NCI-H2227 (cell line): ENCODE measurements at regions not wholly inside any gene's neighbourhood (a gene's known extent, or its start where the extent isn't known, plus 50 kb on each side); places are given as distances from the start of the nearest gene placed in this dataset.

ENCODE experiments used
- DNase-seq: peaks from one replicate; lab custom pipeline; 2025; ENCODE audit not compliant: unreplicated experiment; lab: John Stamatoyannopoulos, UW

DNA sequence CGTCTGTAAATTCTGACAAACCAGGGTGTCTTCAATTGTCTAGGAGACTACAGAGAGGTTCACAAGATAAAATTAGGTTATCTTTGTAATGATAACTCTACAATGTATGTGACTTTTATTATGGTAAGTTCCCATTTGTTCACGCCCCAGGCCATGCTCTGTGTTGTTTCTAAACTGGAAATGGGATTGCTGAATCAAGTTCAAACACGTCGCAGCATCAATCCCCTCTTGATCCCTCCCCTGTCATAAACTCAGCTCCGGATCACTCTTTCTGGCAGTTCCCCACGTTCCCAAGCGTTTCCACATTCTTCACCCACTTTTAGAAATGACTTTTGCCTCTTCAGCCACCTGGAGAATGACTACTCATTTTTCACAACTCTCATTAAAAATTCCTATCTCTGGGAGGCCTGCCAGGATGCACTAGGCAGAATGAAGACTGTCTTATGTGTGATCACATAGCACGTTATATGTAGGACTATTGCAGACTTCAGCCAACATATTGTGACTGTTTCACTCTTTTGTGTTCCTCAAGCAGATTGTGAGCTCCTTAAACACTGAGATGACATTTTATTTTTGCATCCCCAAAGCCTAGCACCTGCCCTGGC is 1124.2 kb upstream of the WWC1 start:
- no peak for DNase-seq

DNA sequence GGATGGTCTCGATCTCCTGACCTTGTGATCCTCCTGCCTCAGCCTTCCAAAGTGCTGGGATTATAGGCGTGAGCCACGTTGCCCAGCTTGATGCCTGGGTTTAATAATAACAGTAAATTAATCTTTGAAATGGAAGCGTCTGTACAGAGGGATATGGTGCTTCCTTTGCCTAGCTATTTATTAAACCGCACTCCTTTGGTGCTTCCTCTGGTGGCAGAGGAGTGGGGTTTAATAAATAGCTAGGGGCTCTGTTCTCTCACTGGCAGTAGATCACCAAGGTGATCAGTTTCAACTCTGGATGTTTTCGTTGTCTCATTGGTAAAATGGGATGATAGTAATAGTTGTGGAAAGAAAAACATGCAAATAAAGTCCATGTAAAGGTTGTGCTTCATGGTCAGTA is 1122.5 kb upstream of the WWC1 start:
- no peak for DNase-seq

DNA sequence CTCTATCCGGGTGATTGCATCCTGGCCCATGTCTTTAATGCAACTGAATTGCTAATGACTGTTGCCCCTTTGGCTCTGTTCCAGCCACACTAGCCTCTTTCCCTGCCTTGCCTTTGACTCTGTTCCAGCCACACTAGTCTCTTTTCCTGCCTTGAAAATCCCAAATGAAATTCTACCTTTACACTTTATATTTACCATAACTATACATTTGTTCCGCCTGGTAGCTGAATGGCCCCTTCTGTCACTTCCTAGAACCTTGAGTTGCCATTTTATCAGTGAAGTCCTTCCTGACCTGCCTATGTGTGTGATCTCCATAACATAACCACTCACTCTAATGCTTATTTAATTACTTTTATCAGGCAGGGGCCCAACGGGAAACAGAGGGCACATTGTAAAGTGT is 1120.4 kb upstream of the WWC1 start:
- no peak for DNase-seq

DNA sequence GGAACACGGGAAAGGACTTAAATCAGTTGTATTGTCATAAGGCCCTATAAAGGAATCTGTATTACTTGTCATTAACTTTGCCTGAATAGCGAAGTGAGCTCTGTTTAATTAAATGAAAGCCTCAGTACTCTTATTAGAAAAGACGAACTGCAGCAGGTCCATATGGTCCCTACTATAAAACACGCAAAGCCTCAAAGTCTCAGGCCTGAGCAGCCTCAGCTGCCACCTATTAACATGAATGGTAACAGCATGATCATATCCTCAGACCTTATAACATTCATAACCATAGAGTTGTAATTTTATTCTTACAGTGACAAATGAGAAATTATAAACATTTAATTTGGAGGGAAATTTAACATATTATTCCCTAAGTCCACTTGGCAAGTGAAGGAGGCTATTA is 1113.7 kb upstream of the WWC1 start:
- no peak for DNase-seq

DNA sequence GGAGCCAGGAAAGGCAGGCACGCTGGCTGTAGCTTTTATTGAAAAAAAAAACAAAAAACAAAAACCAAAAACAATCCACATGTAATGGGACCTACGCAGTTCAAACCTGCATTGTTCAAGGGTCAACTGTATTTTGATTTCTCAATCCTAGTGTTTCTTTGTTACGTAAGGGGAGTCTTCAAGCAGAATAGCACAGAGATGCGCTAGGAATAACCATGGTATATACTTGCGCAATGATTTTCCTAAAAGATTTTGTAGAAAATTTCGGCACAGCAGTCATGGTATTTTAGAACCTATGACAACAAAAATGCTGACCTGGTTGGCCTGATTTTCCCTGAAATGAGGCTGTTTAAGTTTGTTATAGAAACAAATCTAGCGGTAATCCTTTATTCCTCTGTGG is 1110.5 kb upstream of the WWC1 start:
- DNase-seq = no peak

DNA sequence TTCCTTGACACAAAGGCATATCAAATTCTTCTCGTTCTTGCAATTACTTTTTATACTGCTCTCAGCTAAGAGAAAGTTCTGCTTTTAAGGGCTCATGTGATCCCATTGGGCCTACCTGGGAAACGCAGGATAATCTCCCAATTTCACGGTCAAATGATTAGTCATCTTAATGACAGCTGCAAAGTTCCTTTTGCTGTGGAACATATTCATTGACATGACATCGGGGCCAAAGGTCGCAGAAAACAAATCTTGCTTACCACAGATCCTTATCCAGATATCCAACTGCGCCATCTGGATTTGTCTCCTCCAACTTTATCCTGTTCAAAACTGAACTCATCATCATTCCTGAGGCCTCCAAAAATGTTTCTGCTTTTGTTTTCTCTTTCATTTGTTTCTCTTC is 1085.6 kb upstream of the WWC1 start:
- DNase-seq = no peak

DNA sequence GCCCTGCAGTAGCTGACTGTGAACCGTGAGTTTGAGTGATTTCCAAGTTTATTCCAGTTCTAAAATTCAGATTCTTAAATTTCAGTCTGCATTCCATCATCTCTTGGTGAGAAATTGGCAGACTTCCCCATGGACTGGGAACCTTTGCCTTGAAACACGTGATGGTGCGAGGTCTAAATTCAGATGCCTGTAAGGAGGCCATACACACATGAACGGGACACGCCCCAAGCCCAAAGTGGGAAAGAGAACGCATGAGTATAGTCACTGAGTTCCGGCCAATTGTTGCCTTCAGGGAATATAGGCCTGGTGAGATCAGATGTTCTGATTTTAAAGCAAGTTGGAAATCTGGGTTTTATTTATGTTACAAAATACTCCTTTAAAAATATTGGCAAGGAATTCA is 1084.4 kb upstream of the WWC1 start:
- no peak for DNase-seq

DNA sequence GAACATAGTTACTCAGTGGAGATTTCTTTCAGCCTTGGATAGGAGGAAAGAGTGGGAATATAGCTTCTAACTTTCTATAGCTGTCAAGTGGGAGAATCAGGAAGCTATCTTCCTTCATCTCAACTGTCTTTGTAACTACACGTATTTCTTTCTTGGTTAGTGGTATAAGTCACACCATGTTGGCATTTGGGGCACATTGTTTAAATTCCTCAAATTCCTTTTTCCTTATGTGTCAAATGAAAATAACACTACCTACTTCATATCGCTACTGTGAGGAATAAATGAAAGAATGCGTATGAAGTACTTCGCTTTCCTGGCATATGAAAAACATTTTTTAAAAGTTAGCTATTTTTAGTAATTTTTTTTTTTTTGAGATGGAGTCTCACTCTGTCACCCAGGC is 1082.5 kb upstream of the WWC1 start:
- DNase-seq = no peak

DNA sequence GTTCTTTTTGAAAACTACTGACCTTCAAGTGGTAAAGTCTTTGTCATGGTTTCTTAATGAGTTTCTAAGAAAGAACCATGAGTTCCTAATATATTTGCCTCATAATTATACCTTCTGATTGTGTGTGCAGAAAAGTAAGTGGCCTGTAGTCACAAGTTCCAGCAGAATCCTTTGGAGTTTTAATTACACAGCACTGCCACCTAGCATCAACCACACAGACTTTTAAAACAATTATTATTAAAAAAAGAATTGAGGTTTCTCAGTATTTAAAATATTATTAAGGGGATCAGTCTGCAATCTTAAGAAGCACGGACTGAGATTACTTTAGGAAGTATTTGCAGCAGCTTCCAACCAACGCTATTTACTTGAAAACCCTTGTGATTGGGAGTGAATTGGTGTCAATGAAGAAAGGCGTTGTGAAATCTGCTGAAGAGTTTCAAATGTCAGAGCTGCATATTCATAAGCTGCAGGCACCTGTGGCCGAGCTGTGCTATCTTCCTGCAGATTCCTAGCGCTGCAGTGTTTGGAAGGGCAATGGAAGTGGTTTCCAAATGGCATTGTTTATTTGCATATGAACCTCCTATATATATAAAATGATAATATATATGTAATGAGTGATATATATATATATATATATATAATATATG is 1074.2 kb upstream of the WWC1 start:
- no peak for DNase-seq

DNA sequence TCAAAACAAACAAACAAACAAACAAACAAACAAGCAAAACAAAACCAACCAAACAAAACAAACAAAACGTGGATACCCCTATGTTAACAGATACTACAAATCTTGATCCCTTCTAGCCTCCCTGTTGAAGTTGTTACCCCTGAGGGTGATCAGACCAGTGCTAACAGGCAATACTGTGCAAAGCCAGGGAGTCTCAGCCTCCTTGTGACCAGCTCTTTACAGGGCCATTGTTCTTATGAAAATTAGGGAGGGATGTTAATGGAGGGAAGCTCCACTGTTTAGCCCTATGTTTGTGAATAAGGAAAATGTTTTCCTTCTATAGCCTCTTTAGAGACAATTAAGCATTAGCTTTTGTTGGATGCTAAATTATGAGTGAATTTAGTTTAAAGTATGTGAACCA is 1072.1 kb upstream of the WWC1 start:
- DNase-seq = no peak

DNA sequence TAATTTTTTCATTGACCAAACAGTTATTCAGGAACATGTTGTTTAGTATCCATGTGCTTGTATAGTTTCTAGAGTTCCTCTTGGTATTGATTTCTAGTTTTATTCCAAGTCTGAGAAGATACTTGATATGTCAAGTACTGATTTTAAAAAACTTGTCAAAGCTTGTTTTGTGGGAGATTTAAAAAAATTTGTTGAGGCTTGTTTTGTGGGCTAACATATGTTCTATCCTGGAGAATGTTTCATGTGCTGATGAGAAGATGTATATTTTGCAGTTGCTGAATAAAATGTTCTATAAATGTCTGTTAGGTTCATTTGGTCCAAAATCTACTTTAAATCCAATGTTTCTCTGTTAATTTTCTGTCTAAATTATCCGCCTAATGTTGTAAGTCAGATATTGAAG is 1065.1 kb upstream of the WWC1 start:
- no peak for DNase-seq

DNA sequence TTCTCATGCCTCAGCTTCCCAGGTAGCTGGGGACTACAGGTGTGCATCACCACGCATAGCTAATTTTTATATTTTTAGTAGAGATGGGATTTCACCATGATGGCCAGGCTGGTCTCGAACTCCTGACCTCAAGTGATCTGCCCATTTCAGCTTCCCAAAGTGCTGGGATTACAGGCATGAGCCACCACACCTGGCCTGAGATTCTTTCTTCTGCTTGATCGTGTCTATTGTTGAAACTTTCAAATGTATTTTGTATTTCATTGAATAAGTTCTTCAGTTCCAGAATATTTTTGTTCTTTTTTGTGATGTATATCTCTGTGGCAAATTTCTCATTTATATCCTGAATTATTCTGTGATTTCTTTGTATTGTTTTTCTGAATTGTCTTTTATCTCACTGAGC is 1063.3 kb upstream of the WWC1 start:
- no peak for DNase-seq

DNA sequence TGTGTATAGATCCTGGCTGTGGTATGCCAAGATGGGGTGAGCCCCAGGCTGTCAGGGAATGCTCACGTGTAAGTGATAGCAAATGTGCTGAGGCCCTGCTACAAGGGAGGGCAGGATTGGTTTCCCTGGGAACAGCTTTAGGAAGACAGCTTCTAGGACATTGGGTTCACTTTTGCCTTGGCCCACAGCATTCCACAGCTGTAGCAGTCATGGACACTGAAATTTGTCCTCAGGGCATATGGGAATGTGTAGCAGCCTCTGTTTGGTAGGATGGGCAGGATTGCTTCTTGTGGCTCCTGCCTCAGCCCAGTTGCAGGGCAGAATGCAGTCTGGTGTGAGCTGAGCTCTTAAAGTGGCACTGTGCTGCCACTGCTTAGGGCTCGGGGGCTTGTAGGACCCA is 1061.7 kb upstream of the WWC1 start:
- no peak for DNase-seq

DNA sequence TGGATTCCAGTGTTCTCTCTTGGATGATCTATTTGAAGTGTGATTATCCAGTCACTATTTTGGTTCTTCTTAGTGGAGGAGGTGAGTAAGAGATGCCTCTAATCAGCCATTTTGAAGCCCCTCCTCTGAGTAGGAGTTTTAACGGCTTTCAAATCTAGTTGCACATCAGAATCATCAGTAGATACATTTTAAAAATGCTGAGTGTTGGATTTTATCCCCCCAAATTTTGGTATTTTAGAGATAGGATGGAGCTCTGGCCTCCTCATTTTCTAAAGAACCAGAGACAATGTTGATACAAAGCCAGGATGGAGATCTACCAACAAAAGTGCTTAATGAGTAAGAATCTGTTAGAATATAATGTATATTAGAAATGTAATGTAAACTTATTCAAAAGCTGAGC is 1061.0 kb upstream of the WWC1 start:
- no peak for DNase-seq

DNA sequence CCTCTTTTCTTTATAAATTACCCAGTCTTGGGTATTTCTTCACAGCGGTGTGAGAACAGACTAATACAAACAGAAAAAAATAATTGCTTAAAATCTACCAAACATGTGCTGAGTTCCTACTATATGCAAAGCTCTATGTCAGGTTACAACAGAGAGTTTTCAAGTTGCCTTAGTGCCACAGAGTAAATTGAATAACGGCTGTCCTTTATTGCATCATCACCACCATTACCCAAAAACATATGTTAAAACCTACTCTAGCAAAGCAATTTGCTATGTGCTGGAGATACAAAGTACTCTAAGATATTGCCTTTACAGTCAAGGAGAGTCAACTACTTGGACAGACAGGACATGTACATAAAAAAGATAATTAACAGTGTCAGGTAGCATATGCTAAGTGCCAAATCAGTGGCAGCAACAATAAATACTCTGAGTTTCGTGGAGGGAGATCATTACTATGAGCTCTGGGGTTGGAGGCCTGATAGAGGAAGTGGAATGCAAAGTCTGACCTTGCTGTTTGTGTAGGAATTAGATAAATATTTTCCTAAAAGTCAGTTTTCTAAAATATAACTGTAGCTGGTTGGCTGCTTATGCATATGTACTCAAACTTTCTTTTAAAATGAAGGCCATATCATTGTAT is 1058.7 kb upstream of the WWC1 start:
- DNase-seq = no peak

DNA sequence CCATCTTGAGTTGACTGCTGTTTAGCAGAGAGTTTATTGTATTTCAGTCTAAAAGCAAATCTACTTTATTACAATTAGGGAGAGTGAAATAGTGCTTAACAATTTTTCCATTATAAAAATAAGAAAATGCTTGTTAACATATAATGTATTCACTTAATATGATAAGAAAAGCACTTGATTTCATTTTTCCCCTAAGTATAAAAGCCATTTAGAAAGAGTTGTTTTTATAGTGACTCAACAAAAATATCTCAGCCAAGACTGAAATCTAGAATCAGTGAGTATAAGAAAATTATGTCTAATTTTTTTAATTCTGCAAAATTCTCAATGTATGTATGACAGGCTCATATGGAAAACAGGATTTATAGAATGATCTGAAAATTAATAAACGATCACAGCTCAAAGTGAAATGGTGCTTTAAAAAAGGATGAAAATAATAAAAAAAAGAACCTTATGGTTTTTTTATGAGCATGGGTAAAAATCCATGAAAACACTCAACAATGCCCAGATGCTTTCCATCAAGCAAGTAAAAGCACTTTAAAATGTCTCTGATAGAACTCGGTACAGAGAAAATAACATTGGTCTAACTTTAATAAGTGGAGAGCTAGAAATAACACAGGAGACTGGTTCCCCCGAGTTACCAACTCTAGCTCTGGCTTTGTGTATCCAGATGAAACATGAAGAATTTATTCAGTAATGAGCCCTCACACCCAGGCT is 1057.8 kb upstream of the WWC1 start:
- no peak for DNase-seq

DNA sequence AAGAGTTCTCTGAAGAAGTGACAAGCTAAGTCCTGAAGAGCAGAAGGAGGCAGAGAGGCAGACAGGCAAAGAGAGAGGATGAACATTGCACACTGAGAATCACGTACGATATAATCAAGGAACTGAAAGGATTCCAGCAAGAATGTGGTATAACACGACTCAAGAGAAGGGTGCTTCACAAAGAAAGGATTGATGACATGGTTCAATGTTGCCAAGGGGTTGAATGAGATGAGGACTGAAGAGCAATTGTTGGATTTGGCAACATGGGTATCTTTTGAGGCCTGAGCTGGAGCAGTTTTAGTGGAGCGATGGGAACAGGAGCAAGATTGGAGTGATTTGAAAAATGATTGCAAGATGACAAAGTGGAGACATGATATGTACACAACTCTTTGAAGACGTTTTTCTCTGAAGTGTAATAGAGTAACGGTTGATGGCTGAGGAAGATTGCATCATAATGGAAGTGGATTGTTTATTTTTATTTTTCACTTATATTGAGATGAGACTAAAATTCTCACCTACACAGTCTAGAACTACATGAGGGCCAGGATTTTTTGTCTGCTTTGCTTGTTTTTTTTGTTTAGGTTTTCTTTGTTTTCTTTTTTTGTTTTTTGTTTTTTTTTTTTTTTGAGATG is 1049.9 kb upstream of the WWC1 start:
- no peak for DNase-seq

DNA sequence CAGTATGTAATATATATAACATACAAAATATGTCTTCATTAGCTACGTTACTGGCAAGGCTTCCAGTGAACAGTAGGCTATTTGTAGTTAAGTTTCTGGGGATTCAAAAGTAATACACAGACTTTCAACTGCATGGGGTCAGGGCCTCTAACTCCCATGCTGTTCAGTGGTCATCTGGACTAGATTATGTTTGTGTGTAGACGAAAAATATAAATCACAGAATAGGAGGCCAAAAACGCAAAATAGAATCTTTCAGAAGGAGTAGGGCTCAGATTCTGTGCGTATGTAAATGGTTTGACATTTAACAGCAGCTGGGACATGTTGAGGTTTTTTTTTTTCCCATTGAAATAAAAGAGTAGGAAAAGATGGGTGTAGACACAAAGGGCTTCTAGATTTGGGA is 1048.7 kb upstream of the WWC1 start:
- no peak for DNase-seq

DNA sequence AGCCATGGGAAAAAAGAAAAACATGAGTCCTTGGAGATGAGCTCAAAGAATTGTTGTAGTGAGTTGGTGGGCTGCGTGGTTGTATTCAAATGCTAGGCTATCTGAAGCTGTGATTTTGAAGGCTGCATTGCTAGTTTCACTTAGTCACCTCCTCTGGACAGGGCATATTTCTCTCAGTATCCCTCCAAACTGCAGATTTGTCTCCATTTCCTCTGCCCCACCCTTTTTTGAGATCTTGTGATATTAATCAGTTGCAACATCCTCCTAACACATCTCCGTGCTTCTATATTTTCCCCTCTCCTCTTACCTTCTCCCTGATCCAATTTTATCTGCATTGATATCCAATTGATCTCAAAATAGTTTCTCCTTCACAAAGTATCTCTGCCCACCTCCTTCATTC is 1048.0 kb upstream of the WWC1 start:
- no peak for DNase-seq

DNA sequence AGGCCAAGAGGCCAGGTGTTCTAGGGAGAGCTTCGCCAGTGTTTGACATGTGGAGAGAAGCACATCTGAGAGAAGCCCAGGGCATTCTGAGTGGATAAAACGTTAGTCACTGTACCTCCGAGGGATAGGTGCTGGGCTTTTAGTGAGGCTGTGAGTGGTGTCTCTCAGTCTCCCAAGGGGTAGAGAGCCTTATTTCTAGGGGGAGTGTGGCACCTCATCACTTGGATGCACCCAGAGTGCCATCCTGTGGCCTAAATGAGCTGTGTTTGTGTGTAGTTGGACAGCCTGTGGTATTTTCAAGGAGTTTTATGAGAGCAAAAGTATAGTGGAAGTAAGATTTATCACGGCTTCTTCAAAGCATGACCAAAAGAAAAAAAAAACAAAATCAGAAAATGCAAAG is 1046.9 kb upstream of the WWC1 start:
- DNase-seq = no peak

DNA sequence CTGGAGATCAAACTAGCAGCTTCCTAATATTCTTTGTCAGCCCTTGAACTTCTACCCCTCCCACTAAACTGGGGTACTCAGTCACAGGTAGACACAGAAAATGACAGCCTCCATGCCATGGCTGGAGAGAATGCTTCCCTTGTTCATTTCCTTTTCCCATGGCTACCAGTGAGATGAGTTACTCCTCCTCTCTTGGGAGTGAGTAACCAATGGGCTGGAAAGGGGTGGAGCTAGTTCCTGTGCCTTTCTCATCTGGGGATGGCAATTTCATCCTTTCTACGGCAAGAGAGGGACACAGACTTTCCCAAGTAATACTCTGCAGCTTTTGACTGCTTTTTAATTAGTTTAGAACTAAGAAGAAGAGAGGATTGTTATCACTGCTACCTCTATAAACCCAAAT is 1045.6 kb upstream of the WWC1 start:
- DNase-seq = no peak

DNA sequence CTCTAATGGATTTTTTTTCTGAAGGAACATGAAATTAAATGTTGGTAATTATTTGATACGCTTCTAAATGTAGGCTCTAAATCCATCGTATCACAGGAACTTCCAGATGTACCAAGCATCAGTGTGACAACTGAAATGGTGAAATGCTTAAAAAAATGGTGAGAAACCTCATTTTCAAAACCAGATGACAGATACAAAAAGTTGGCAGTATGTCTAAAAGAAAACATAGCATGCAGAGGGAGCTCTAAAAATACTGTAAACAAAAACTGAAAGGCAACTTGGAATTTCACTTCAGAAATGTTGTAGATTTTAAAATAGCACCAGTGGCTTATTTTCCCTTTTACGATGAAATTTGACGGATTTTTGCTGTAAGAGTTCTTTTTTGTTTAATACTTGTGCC is 1043.6 kb upstream of the WWC1 start:
- DNase-seq = no peak
